Right lobe of liver (tissue), 4 donors: ENCODE measurements at regions not wholly inside any gene's neighbourhood (a gene's known extent, or its start where the extent isn't known, plus 50 kb on each side); places are given as distances from the start of the nearest gene placed in this dataset.
"Not testable (repeated sequence)": the region's sequence is repeated elsewhere in the genome, so short reads cannot be mapped to it uniquely, and the experiment has no call there.

Experiments
- CTCF ChIP-seq, 4 donors: fragments of 200-600 bp in 3 of 4; fragments of 450-650 bp in 1 of 4; IDR thresholded peaks; one replicate each; pipeline versions ENCODE4 v1.5.1 to v1.8.0; 2016 to 2022; ENCODE audit warnings: antibody characterized with exemption in 4 of 4, mild to moderate bottlenecking in 2 of 4
- POLR2A ChIP-seq: fragments of 450-650 bp; IDR thresholded peaks from one replicate; pipeline ENCODE4 v1.6.1; 2017; ENCODE audit warnings: antibody characterized with exemption, mild to moderate bottlenecking
- donor health status: DM: no; HTN: no; CAD: no.
- donor health status: DM: no; HTN: no; CAD: no.
- donor health status: DM: no; HTN: yes; CAD: no.

- TF ChIP-seq CTCF (IDR thresholded peaks at IDR 0.05); POLR2A: not testable (repeated sequence)
Observed at GRCh38 chr11:116338500-116338899, 434.3 kb downstream of the BUD13 start.
